Stimulated activated CD4-positive, alpha-beta T cell treated with anti-CD3 and anti-CD28 coated beads, TNF-alpha, amount 100 ng/mL, for 1 hour (primary cell): ENCODE measurements at regions not wholly inside any gene's neighbourhood (a gene's known extent, or its start where the extent isn't known, plus 50 kb on each side); places are given as distances from the start of the nearest gene placed in this dataset.
"Not testable (repeated sequence)": the region's sequence is repeated elsewhere in the genome, so short reads cannot be mapped to it uniquely, and the experiment has no call there.

Experiments
- DNase-seq, 3 donors: peaks; one replicate each; pipeline ENCODE4 v3.0.0-alpha.2; 2020; ENCODE audit warnings: low read depth in 3 of 3, low spot score in 1 of 3

DNA sequence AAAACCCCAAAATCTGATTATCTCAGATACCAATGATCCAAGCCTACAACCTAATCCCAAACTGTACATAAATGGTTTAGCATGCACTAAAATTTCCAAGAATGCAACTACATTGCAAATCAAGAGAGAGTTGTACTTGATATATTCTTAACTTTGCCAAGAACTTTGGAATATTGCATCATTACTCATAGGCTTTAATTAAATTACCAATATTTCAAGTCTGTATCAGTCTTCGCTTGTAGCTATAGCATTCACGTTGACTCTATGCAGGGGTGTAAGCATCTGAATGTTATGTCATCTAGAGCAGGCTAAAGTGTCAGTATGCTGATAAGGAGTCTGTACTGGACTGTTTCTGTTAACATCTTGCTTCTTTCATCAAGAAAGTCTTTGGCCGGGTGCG lies 56.3 kb downstream of the FOXI3 start:
- no peak for DNase-seq

DNA sequence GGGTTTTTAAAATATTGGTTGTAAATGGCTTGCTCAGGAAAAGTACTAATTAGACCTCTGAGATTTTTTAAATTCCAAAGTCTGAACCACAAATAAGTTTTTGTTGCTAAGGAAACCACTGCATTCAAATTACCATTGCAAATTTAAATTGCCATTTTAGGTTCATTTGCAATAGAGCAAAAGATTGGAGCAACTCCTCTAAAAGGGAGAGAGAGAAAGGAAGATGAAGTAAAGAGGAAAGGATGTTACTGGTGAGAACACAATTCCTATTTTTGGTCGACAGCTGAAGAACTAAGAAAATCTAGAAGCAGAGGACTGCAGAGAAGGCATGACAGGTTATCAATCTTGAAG lies 74.9 kb downstream of the FOXI3 start:
- DNase-seq = no peak

DNA sequence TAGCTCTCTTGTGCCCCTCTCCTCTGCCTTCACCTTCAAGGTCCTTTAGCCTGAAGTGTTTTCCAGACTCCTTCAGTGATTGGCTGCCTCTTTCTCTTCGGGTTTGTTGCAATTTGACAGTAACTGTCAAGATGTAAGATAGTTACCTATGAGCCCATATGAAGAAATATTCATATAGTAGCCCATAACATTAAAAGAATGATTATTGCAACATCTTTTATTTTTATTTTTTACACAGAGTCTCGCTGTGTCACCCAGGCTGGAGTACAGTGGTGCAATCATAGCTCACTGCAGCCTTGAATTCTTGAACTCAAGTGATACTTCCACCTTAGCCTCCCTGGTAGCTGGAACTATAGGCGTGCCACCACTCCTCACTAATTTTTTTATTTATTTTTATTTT lies 80.5 kb downstream of the FOXI3 start:
- no peak for DNase-seq

DNA sequence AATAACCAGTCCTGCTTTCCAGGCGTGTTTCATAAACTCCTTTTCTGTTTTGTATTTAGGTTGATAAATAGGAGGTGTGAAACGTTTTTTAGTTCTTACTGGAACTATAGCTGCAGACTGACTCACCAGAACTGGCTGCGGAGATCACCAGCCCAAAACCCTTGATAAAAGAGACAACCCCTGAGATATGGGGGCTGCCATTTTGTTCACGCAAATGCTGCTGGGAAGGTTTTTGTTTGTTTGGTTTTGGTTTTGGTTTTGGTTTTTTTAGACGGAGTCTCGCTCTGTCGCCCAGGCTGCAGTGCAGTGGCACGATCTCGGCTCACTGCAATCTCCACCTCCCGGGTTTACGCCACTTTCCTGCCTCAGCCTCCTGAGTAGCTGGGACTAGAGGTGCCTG lies 87.1 kb downstream of the FOXI3 start:
- not testable (repeated sequence) for DNase-seq

DNA sequence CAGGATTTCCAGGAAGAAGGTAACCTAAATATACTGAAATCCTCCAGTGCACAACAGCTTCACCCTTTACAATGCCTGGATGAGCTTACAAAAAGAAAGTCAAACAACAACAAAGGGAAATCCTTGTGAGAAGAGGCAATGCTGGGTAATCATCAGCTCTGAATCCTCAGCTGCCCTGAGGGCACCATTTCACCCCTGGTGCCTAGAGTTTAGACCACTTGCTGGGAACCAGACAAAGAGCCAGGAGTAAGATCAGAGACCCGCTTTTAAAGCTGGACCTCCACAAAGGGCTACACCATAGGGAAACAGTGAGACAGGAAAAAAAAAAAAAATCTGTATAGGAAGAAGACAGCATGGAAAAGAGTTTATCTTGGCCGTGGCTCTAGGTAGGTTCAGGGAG lies 97.0 kb downstream of the FOXI3 start:
- no peak for DNase-seq

DNA sequence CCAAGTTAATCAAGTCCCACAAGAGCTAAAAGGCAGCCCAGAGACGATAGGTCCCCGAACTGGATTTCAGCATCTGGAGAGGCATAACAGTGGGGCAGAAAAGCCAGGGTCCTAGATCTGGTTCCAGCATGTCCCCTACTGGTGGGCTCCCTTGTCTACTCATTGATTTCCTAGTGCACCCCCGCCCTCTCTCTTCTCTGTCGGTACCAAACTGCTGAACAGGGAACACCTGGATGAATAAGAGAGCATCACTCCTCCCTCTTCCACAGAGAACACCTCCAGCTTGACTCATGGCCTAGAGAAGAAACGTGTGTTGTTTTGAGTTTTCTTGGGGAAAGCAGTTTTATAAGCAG lies 101.3 kb downstream of the FOXI3 start:
- no peak for DNase-seq

DNA sequence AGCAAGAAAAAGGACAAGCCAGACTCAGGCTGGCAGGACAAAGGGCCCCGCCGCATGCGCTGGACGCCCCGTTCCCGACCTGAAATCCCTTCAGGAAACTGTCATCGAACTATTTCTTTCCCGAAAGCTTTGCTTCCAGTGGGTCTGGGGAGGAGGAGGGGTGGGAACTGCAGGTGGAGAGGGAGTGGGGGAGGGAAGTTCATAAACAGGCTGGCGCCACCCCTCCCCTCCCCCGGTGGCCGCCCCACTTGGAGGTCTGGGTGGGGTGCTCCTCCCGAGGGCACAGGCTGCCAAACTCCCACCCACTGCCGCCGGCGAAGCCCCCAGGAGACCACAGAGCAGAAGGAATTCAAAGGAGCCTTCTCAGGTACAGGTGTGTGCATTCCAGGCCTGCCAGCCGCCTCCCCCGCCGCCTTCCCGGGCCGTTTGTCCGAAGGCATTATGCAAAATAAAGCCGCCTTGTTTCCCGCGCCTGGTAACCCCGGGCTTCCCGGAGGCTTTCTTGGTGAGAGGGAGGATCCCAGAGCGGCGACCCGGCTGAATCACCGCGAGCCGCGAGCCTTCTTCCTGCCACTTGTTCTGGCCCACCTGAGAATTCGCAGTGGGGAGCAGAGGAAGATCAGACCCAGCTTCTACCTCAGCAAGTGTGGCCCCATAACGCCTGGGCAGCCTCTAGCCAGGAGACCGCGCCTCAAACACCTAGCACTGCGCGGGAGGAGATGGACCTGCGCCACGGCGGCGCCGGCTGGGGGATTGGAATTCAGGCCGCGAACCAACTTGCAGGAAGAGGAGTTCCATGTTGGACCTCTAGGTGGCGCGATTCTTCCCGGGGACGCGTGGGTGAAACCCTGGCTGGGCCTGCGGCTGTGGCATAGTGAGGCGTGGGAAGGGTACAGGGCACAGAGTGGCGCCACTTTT lies 101.9 kb downstream of the FOXI3 start:
- DNase-seq = peak; percentile 5 to 58 (median 9)

DNA sequence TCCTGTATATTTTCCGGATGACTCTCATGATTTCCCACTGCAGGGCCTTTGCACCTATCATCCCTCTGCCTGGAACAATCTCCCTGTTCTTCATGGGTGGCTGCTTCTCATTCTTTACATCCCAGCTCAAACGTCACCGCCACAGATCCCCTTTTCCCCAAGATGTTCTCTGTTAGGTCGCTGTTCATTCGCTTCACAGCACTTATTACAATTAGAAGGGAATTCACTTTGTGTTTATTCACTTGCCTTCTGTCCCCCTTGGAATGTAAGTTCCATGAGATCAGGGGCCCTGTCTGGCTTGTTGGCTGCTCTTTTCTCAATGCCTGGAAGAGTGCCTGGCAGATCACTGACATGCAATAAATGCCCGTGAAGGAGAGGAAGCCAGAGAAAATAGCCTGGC lies 106.7 kb downstream of the FOXI3 start:
- DNase-seq = no peak

DNA sequence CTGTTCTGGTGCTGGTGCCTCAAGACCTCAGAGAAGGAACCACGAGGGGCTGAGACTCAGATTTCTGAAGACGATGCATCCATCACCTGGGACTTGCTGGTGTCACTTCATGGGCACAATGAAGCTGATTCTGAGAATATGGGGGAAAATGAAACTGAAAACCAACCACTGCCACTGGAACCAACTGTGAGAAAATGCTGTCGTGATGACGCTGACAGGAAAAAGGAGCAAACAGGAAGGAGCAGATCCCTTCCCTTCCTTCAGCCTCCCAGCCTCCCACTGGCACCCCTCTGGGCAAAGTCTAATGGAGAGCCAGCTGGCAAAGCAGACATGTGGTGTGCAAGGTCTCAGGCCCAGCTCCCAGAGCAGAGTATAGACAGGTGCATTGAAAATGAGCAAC lies 109.7 kb downstream of the FOXI3 start:
- DNase-seq = no peak

DNA sequence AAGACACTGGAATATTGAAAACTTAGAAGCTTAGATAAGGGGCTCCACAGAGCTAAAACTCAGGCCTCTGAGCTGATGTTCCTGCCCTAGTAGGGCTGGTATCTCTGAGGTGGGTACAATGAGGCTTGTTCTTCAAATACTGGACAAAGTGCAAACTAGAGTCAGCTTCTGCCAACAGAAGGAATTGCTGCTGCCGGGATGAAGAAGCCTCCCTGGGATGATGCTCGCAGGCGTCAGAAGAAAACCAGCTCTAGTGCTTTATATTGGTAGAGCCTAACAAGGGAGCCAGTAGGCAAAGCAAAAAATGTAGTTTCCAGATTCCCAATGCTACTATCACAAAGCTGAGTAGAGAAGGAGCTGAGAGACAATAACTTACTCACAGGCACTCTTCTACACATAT lies 118.1 kb downstream of the FOXI3 start:
- DNase-seq = no peak

DNA sequence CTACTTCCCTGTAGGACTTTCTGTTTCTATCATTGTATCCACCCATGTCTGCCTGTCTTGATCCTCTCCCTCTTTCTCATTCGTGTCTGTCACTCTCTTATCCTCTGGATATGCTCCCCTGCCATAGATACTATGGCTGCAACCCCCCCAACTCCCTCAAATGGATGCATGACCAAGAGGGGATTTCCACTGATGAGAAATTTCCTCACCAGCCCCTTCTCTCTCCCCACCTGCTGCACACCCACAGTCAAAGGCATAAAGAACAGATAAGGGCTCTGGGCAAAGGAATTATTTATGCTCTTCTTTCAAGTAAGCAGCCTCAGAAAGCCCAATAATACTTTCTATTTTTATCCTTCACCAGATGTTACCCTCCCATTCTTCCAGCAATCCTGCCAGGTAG lies 121.3 kb downstream of the FOXI3 start:
- no peak for DNase-seq

DNA sequence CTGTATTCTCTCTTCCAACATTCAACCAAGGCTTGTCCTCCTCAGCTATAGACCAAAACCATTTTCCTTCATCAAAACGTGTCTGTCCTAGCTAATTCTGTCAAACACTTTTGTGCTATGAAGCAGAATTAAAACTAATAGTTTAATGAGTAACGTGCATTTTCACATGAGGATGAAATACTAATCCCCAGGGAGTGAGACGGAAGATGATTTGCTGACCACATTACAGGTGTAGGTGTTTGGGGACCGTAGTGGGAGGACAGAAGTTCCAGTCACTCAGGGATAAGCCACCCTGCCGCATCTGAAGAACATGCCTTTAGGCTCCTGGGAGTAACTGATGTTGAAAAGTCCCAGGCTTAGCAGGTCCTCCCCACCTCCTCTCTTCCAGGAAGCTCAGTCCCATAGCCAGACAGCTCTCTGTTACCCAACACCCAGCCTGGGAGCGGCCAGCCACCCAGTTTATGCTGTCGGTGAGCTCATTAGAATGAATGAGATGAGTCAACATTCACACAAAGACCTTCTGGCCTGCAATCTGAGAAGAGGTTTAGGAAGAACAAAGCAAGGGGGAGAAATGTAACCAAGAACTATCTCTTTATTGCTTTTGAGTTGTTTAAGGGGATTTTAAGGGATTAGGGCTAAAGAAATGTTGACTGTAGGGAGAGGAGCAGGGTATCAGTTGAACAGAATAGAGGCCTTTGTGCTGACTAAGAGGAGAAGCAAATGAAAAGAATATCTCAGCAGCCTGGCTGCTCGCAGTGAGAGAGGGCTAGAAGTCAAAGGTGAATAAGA lies 122.5 kb downstream of the FOXI3 start:
- DNase-seq = no peak

DNA sequence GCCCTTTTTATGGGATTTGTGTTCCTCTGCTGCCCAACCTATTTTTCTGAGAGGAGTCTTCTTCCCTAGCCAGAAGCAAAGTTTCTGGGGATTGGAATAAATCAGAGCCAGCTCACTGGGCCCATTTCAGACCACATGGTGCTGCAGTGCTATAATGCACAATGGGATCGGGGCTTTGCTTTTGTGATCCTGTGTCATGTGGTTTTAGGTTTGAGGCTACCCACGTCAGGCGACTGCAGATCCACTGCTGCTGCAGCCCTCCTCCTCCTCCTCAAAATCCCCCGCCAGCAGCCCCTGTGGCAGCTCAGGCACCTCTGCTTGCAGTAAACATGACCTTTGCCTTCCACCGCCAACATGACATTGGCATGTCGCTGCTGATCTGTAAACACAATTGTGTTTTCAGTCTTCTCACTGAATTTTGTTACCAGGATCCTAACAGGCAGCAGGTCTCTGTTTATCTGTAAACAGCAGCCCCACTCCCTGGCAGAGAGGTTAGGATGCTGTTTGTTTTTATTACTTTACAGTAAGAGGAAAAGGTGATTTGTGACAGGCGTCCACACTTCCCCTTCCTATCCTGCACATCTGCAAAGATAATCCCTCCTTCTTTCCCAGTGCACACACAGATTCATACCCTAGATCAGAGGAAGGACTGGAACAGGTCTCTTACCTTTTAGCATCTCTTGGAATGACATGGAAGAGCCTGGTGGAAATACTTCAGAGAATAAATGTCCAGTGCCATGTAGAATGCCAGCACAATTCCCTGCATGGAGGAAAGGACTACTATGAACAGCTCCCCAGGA lies 130.8 kb downstream of the FOXI3 start:
- no peak for DNase-seq

DNA sequence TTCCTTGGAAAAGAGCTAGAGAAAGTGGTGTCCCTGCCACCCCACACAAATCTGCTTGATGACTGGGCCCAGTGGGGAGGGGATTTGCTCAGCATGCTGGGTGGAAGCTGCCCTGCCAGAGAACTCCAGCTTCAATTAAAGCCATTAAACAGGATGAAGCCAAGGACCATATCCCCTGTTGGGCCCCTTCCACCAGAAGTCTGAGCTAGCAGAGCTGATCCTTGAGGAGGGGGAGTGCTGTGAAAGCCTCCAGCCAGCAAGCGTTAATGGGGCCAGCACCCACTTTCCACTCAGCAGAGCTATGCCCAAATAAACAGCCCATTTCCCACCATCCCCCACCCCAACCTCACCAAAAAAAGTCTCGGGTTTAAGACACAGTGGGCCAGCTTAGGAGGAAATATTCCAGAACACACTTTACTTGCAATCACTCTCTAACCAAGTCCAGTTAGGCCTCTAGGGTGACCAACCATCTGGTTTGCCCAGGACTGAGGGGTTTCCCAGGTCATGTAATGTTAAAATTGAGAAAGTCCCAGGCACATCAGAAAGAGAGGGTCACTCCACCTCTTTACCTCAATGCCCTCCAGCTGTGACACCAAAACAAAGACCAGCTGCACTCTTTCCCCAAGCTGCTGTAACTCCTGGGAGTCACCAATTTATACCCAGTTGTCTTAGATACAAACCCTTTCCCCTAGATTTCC lies 132.3 kb downstream of the FOXI3 start:
- no peak for DNase-seq

DNA sequence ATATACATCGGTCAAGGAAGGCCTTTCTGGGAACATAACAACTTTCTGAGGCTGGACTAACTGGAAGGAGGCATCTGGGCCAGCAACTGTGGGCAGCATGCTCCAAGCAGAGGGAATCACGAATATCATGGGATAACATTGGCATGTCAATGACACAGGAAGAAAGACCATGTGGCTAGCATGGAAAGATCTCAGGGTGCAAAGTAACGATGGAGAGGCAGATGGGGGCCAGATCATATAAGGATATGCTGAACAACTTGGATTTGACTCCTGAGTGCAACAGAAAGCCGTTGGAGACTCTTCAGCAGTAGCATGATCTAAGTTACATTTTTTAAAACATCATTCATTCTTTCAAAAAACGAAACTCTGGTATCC lies 133.6 kb downstream of the FOXI3 start:
- DNase-seq = no peak

DNA sequence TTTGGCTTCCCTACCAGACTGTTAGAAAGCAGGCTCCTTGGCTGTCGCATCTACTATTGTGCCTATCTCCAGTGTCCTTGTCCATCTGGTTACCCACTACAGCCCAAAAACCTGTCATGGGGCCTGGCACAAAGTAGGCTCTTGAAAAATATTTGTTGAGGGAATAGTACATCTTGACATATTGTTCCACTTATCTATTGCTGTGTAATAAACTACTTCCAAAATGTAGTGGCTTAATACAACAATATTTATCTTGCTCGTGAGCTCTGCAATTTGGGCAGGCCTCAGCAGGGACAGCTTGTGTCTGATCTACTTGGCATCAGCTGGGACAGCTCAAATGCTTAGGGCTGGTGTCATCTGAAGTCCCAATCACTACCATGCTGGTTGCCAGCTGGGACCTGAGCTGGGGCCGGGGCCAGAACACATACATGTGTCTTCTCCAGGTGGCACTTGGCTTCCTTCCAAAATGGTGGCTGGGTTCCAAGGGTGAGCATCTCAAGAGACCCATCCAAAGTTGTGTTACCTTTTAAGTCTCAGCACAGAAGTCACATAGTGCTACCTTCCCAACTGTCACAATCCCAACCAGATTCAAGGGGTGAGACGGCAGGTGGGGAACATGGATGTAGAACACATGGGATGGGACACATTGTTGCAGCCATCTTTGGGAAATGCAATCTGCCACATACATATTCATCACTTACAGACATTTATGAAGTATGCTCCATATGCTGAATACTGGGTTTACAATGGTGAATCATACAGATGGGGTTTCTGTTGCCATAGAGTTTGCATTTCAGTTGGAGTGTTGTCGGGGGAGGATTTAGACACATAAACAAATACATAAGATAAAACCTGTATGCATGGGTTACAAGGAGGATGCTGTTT lies 134.2 kb downstream of the FOXI3 start:
- DNase-seq = no peak

DNA sequence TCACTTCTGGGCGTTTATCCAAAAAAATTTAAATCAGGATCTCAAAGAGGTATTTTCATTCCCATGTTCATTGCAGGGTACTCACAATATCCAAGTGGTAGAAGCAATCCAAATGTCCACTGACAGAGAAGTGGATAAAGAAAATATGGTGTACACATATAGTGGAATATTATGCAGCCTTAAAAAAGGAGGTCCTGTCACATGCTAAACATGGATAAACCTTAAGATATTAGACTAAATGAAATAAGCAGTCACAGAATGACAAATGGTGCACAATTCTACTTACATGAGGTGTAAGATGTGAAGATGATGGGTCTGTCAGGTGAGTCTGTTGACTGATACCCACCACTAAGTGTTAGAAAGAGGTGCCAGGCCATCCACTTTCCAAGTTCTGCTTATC lies 140.6 kb downstream of the THNSL2 start:
- no peak for DNase-seq

DNA sequence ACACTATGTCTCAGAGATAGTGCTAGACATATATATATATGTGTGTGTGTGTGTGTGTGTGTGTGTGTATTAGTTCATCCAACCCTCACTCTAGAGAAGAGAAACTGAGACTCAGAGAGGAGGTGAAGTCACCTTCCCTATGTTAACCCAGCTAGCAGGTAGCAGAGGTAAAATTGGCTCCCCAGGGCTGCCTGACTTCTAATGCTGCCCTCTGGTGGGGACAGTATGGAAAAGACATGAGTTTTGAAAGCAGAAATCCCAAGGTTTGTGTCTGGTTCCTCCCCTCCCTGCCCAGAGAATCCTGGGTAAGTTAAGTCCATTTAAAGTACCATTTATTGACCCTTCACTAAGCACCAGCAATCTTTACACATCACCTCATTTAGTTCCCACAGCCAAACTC lies 137.7 kb downstream of the THNSL2 start:
- no peak for DNase-seq

DNA sequence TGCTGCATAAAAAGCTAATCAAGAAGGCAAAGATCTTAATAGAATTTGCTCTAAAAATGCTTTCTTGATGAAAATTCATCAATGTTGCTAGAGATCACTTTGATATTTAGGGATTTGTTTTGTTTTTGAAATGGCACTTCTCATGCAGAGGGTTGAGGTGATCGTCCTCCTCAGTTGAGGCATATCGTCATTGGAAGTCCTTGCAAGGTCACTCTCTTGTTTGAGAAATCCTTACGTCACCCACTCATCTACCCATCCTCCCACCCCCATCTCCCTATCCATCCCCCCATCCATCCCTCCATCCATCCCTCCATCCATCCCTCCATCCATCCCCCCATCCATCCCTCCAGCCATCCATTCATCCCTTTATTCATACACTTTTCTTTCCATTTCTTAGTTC lies 133.7 kb downstream of the THNSL2 start:
- DNase-seq = no peak

DNA sequence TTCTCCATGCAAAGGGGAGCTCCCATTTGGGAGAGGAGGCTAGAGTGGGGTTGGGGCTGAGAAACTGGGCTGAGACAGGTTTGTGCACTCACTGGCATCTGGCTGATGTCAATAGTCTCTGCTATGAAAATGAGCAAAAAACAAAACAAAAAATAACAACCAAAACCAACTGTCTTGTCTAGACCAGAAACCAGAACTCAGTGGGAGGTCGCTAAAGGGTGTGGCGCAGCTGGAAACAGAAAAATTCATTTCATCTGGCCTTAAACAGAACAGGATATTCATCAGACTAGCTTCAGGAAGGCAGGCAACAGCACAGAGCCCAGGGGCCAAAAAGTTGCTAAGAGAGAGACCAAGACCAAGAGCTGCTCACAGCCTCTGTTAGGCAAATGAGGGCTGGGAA lies 126.1 kb downstream of the THNSL2 start:
- DNase-seq = no peak
